Skeletal muscle satellite cell (primary cell): ENCODE measurements at regions not wholly inside any gene's neighbourhood (a gene's known extent, or its start where the extent isn't known, plus 50 kb on each side); places are given as distances from the start of the nearest gene placed in this dataset.

ENCODE experiments used
- H3K27me3 ChIP-seq: 2 replicates; pipeline ENCODE4 v1.7.0; 2013; ENCODE audit warnings: low read length; ENCODE audit not compliant: control insufficient read depth, insufficient read depth
- H3K36me3 ChIP-seq: 2 replicates; pipeline ENCODE4 v1.7.0; 2013; ENCODE audit warnings: mild to moderate bottlenecking, control low read depth, low read length; ENCODE audit not compliant: insufficient read depth
- H3K4me1 ChIP-seq: 2 replicates; pipeline ENCODE4 v1.7.0; 2013; ENCODE audit warnings: low read length; ENCODE audit not compliant: control insufficient read depth, insufficient read depth
- H3K4me2 ChIP-seq: 2 replicates; pipeline ENCODE4 v1.7.0; 2013; ENCODE audit warnings: mild to moderate bottlenecking, low read length
- H3K4me3 ChIP-seq: 2 replicates; pipeline ENCODE4 v1.7.0; 2013; ENCODE audit warnings: low read length
- H3K9ac ChIP-seq: 2 replicates; pipeline ENCODE4 v1.7.0; 2013; ENCODE audit warnings: mild to moderate bottlenecking, low read depth, low read length, moderate library complexity
- H3K9me3 ChIP-seq: replicated peaks from 2 replicates; pipeline ENCODE4 v1.7.0; 2013; ENCODE audit warnings: mild to moderate bottlenecking, control low read depth, low read length

- H3K9me3 ChIP-seq: no peaks in the 10 kb centered on the region
- H3K9ac ChIP-seq: no peak overlapping the region
- no peak overlapping the region for H3K4me2 ChIP-seq
- H3K4me1 ChIP-seq: no peaks in the 10 kb centered on the region
- H3K36me3 ChIP-seq: no peaks in the 10 kb centered on the region
- H3K27me3 ChIP-seq: peaks cover 11% of the 10 kb centered on the region
- no peak overlapping the region for H3K4me3 ChIP-seq
Observed at GRCh38 chr9:99303177-99303576, 81.1 kb downstream of the SEC61B start.

- Histone ChIP-seq H3K4me1 (no peaks in the 10 kb centered on the region), H3K9ac (no peak overlapping the region), H3K4me2 (no peak overlapping the region), H3K9me3 (no peaks in the 10 kb centered on the region), H3K4me3 (no peak overlapping the region), H3K27me3 (peaks cover 16% of the 10 kb centered on the region), H3K36me3 (no peaks in the 10 kb centered on the region)
Observed at GRCh38 chr9:99305124-99305523, 83.0 kb downstream of the SEC61B start.

GRCh38 chr9:99305820-99306811 is 84.0 kb downstream of the SEC61B start:
- H3K9me3 ChIP-seq: no peaks in the 10 kb centered on the region
- H3K9ac ChIP-seq: no peak overlapping the region
- peak overlapping the region; percentile 14 for H3K4me2 ChIP-seq
- no peaks in the 10 kb centered on the region for H3K4me1 ChIP-seq
- H3K4me3 ChIP-seq: no peak overlapping the region
- peaks cover 10% of the 10 kb centered on the region for H3K27me3 ChIP-seq
- no peaks in the 10 kb centered on the region for H3K36me3 ChIP-seq

GRCh38 chr9:99307851-99308250 is 85.8 kb downstream of the SEC61B start:
- Histone ChIP-seq H3K27me3 (peaks cover 10% of the 10 kb centered on the region), H3K9ac (no peak overlapping the region), H3K4me2 (no peak overlapping the region), H3K9me3 (no peaks in the 10 kb centered on the region), H3K4me1 (no peaks in the 10 kb centered on the region), H3K4me3 (no peak overlapping the region), H3K36me3 (no peaks in the 10 kb centered on the region)

GRCh38 chr9:99309141-99309939 is 87.3 kb downstream of the SEC61B start:
- Histone ChIP-seq H3K4me3 (no peak overlapping the region), H3K4me2 (no peak overlapping the region), H3K4me1 (no peaks in the 10 kb centered on the region), H3K9ac (no peak overlapping the region), H3K27me3 (peaks cover 10% of the 10 kb centered on the region), H3K9me3 (no peaks in the 10 kb centered on the region), H3K36me3 (no peaks in the 10 kb centered on the region)

- Histone ChIP-seq H3K4me2 (no peak overlapping the region), H3K36me3 (no peaks in the 10 kb centered on the region), H3K9ac (no peak overlapping the region), H3K4me1 (no peaks in the 10 kb centered on the region), H3K4me3 (no peak overlapping the region), H3K27me3 (peaks cover 11% of the 10 kb centered on the region), H3K9me3 (no peaks in the 10 kb centered on the region)
Observed at GRCh38 chr9:99312736-99313135, 90.7 kb downstream of the SEC61B start.

GRCh38 chr9:99319048-99319447 is 97.0 kb downstream of the SEC61B start:
- Histone ChIP-seq H3K9ac (no peak overlapping the region), H3K9me3 (no peaks in the 10 kb centered on the region), H3K27me3 (peaks cover 18% of the 10 kb centered on the region), H3K4me2 (no peak overlapping the region), H3K4me1 (no peaks in the 10 kb centered on the region), H3K4me3 (no peak overlapping the region), H3K36me3 (no peaks in the 10 kb centered on the region)

GRCh38 chr9:99322299-99322698 is 100.2 kb downstream of the SEC61B start:
- Histone ChIP-seq H3K4me1 (no peaks in the 10 kb centered on the region), H3K9me3 (no peaks in the 10 kb centered on the region), H3K4me3 (no peak overlapping the region), H3K27me3 (peaks cover 29% of the 10 kb centered on the region), H3K4me2 (no peak overlapping the region), H3K36me3 (no peaks in the 10 kb centered on the region), H3K9ac (no peak overlapping the region)

- Histone ChIP-seq H3K36me3 (no peaks in the 10 kb centered on the region), H3K4me3 (no peak overlapping the region), H3K27me3 (peaks cover 14% of the 10 kb centered on the region), H3K4me1 (no peaks in the 10 kb centered on the region), H3K4me2 (no peak overlapping the region), H3K9ac (no peak overlapping the region), H3K9me3 (no peaks in the 10 kb centered on the region)
Observed at GRCh38 chr9:99326112-99326916, 104.2 kb downstream of the SEC61B start.

- no peak overlapping the region for H3K9ac ChIP-seq
- no peaks in the 10 kb centered on the region for H3K9me3 ChIP-seq
- H3K4me2 ChIP-seq: no peak overlapping the region
- H3K4me1 ChIP-seq: no peaks in the 10 kb centered on the region
- no peak overlapping the region for H3K4me3 ChIP-seq
- peaks cover 14% of the 10 kb centered on the region for H3K27me3 ChIP-seq
- H3K36me3 ChIP-seq: no peaks in the 10 kb centered on the region
Observed at GRCh38 chr9:99326917-99327189, 104.8 kb downstream of the SEC61B start.

GRCh38 chr9:99327667-99328066 is 105.6 kb downstream of the SEC61B start:
- no peaks in the 10 kb centered on the region for H3K4me1 ChIP-seq
- peaks cover 14% of the 10 kb centered on the region for H3K27me3 ChIP-seq
- H3K36me3 ChIP-seq: no peaks in the 10 kb centered on the region
- no peak overlapping the region for H3K4me2 ChIP-seq
- H3K9ac ChIP-seq: no peak overlapping the region
- no peaks in the 10 kb centered on the region for H3K9me3 ChIP-seq
- H3K4me3 ChIP-seq: no peak overlapping the region
